Upper lobe of left lung (tissue), 4 donors: ENCODE measurements at regions not wholly inside any gene's neighbourhood (a gene's known extent, or its start where the extent isn't known, plus 50 kb on each side); places are given as distances from the start of the nearest gene placed in this dataset.

Experiments
- CTCF ChIP-seq, 6 experiments: fragments of 450-650 bp in 4 of 6; fragments of 200-600 bp in 2 of 6; sonication (generic) in 2 of 6; IDR thresholded peaks; one replicate each; pipeline ENCODE4 v1.5.1; 2016 to 2019; ENCODE audit warnings: antibody characterized with exemption in 6 of 6
- POLR2A ChIP-seq, 4 donors: fragments of 450-650 bp; IDR thresholded peaks; one replicate each; pipeline ENCODE4 v1.5.1; 2016 to 2017; ENCODE audit warnings: antibody characterized with exemption in 4 of 4, mild to moderate bottlenecking in 2 of 4
- POLR2AphosphoS5 ChIP-seq, 2 donors: sonication (generic); formaldehyde crosslinking; IDR thresholded peaks; one replicate each; pipeline ENCODE4 v1.5.1; 2017; ENCODE audit warnings: antibody characterized with exemption in 2 of 2

GRCh38 chr1:65564493-65564892 lies 144.0 kb downstream of the LEPR start:
- TF ChIP-seq CTCF (IDR thresholded peaks at IDR 0.05) = no peak
- TF ChIP-seq POLR2A (IDR thresholded peaks at IDR 0.05) = no peak
- TF ChIP-seq POLR2AphosphoS5 (IDR thresholded peaks at IDR 0.05) = no peak
